ENCODE measurements at regions not wholly inside any gene's neighbourhood (a gene's known extent, or its start where the extent isn't known, plus 50 kb on each side); places are given as distances from the start of the nearest gene placed in this dataset.
A peak's percentile ranks its signal among the peaks of the same experiment; 100 is the strongest.

- CTCF ChIA-PET = no interaction called here
- Histone ChIP-seq H3K4me1 (ENCODE audit: control insufficient read depth in 2 of 2, insufficient read depth in 2 of 2, low read length in 2 of 2) (no peaks in the 10 kb centered on the region), H3K9me3 (ENCODE audit: control insufficient read depth in 2 of 3, low read length in 3 of 3) (no peaks in the 10 kb centered on the region), H3K4me3 (ENCODE audit: low read length) (no peak overlapping the region), H3K36me3 (ENCODE audit: control insufficient read depth in 2 of 3, insufficient read depth in 3 of 3, low read length in 3 of 3) (no peaks in the 10 kb centered on the region), H3K27ac (ENCODE audit: low read depth, low read length) (no peak overlapping the region), H3K27me3 (ENCODE audit: control insufficient read depth in 2 of 2, insufficient read depth in 2 of 2, low read length in 2 of 2) (no peaks in the 10 kb centered on the region)
- intact Hi-C loops (cut with micrococcal nuclease) = no loop called here
- peaks cover 0 to 13% (median 0%) of the 10 kb centered on the region in 5 donors for H3K27me3 Mint-ChIP-seq
- no peaks in the 10 kb centered on the region for H3K36me3 Mint-ChIP-seq
- ATAC-seq = no peak
- no peak overlapping the region for H3K4me3 Mint-ChIP-seq
- DNase-seq = no peak
- no peak overlapping the region for H3K27ac Mint-ChIP-seq
- POLR2A ChIA-PET = no interaction called here
- H3K9me3 Mint-ChIP-seq = peaks cover 0 to 5% (median 0%) of the 10 kb centered on the region in 11 donors
- no peaks in the 10 kb centered on the region for H3K4me1 Mint-ChIP-seq
These were observed 474.2 kb upstream of the FANCL start for GRCh38 chr2:58715344-58715743.

GRCh38 chr2:58714238-58714637 lies 473.1 kb upstream of the FANCL start:
- no peaks in the 10 kb centered on the region for H3K9me3 ChIP-seq (ENCODE audit: control insufficient read depth in 2 of 3, low read length in 3 of 3)
- ChIA-PET POLR2A (no interaction called here), CTCF (no interaction called here)
- Mint-ChIP-seq H3K27me3 (peaks cover 0 to 13% (median 0%) of the 10 kb centered on the region in 5 donors), H3K4me1 (no peaks in the 10 kb centered on the region), H3K4me3 (no peak overlapping the region), H3K36me3 (no peaks in the 10 kb centered on the region), H3K9me3 (peaks cover 0 to 5% (median 0%) of the 10 kb centered on the region in 11 donors), H3K27ac (no peak overlapping the region)
- H3K27me3 ChIP-seq (ENCODE audit: control insufficient read depth in 2 of 2, insufficient read depth in 2 of 2, low read length in 2 of 2) = no peaks in the 10 kb centered on the region
- DNase-seq (no peak), ATAC-seq (no peak)
- H3K4me1 ChIP-seq (ENCODE audit: control insufficient read depth in 2 of 2, insufficient read depth in 2 of 2, low read length in 2 of 2) = no peaks in the 10 kb centered on the region
- no peak overlapping the region for H3K27ac ChIP-seq (ENCODE audit: low read depth, low read length)
- intact Hi-C loops (cut with micrococcal nuclease) = no loop called here
- no peak overlapping the region for H3K4me3 ChIP-seq (ENCODE audit: low read length)
- H3K36me3 ChIP-seq (ENCODE audit: control insufficient read depth in 2 of 3, insufficient read depth in 3 of 3, low read length in 3 of 3) = no peaks in the 10 kb centered on the region

- Mint-ChIP-seq H3K27ac (no peak overlapping the region), H3K27me3 (peaks cover 0 to 5% (median 0%) of the 10 kb centered on the region in 5 donors), H3K36me3 (no peaks in the 10 kb centered on the region), H3K4me1 (no peaks in the 10 kb centered on the region), H3K4me3 (no peak overlapping the region), H3K9me3 (peaks cover 0 to 4% (median 0%) of the 10 kb centered on the region in 11 donors)
- no peak overlapping the region for H3K27ac ChIP-seq (ENCODE audit: low read depth, low read length)
- no peak for DNase-seq
- POLR2A ChIA-PET = no interaction called here
- no peak for ATAC-seq
- no peaks in the 10 kb centered on the region for H3K9me3 ChIP-seq (ENCODE audit: control insufficient read depth in 2 of 3, low read length in 3 of 3)
- no peaks in the 10 kb centered on the region for H3K4me1 ChIP-seq (ENCODE audit: control insufficient read depth in 2 of 2, insufficient read depth in 2 of 2, low read length in 2 of 2)
- no peak overlapping the region for H3K4me3 ChIP-seq (ENCODE audit: low read length)
- CTCF ChIA-PET = no interaction called here
- H3K27me3 ChIP-seq (ENCODE audit: control insufficient read depth in 2 of 2, insufficient read depth in 2 of 2, low read length in 2 of 2) = no peaks in the 10 kb centered on the region
- intact Hi-C loops (cut with micrococcal nuclease) = no loop called here
- no peaks in the 10 kb centered on the region for H3K36me3 ChIP-seq (ENCODE audit: control insufficient read depth in 2 of 3, insufficient read depth in 3 of 3, low read length in 3 of 3)
These were observed 469.7 kb upstream of the FANCL start for GRCh38 chr2:58710795-58711279.

- DNase-seq (no peak), ATAC-seq (no peak)
- Histone ChIP-seq H3K27ac (ENCODE audit: low read depth, low read length) (no peak overlapping the region), H3K4me1 (ENCODE audit: control insufficient read depth in 2 of 2, insufficient read depth in 2 of 2, low read length in 2 of 2) (no peaks in the 10 kb centered on the region), H3K4me3 (ENCODE audit: low read length) (no peak overlapping the region), H3K9me3 (ENCODE audit: control insufficient read depth in 2 of 3, low read length in 3 of 3) (no peaks in the 10 kb centered on the region), H3K27me3 (ENCODE audit: control insufficient read depth in 2 of 2, insufficient read depth in 2 of 2, low read length in 2 of 2) (no peaks in the 10 kb centered on the region), H3K36me3 (ENCODE audit: control insufficient read depth in 2 of 3, insufficient read depth in 3 of 3, low read length in 3 of 3) (no peaks in the 10 kb centered on the region)
- Mint-ChIP-seq H3K36me3 (no peaks in the 10 kb centered on the region), H3K27me3 (peaks cover 0 to 5% (median 0%) of the 10 kb centered on the region in 5 donors), H3K27ac (no peak overlapping the region), H3K4me1 (no peaks in the 10 kb centered on the region), H3K9me3 (peaks cover 0 to 4% (median 0%) of the 10 kb centered on the region in 11 donors), H3K4me3 (no peak overlapping the region)
- intact Hi-C loops (cut with micrococcal nuclease) = no loop called here
- ChIA-PET POLR2A (no interaction called here), CTCF (no interaction called here)
These were observed 468.7 kb upstream of the FANCL start for GRCh38 chr2:58709687-58710354.

DNA sequence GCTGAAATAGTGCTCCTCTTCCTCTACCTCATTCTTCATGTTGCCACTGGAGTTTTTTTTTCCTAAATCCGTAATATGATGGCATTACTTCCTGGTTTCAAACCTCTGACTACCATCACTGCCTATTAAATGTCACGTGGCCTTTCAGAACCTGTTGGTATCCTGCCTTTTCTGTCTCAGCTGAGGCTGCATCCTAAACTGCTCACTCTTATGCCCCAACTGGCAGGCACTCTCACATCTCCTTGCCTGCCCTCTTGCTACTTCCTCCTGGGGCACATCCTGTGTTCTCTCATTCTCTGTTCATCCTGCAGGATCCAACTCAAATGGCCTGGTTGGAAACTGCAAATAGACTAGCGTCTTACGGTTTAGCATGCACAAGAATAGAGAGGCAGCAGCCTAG lies 468.1 kb upstream of the FANCL start:
- intact Hi-C loops (cut with micrococcal nuclease) = no loop called here

GRCh38 chr2:58708565-58708964 lies 467.4 kb upstream of the FANCL start:
- Mint-ChIP-seq H3K27me3 (peaks cover 0 to 5% (median 0%) of the 10 kb centered on the region in 5 donors), H3K36me3 (no peaks in the 10 kb centered on the region), H3K4me3 (no peak overlapping the region), H3K4me1 (no peaks in the 10 kb centered on the region), H3K9me3 (peaks cover 0 to 4% (median 0%) of the 10 kb centered on the region in 11 donors), H3K27ac (no peak overlapping the region)
- Histone ChIP-seq H3K4me1 (ENCODE audit: control insufficient read depth in 2 of 2, insufficient read depth in 2 of 2, low read length in 2 of 2) (no peaks in the 10 kb centered on the region), H3K36me3 (ENCODE audit: control insufficient read depth in 2 of 3, insufficient read depth in 3 of 3, low read length in 3 of 3) (no peaks in the 10 kb centered on the region), H3K27ac (ENCODE audit: low read depth, low read length) (no peak overlapping the region), H3K9me3 (ENCODE audit: control insufficient read depth in 2 of 3, low read length in 3 of 3) (no peaks in the 10 kb centered on the region), H3K4me3 (ENCODE audit: low read length) (no peak overlapping the region), H3K27me3 (ENCODE audit: control insufficient read depth in 2 of 2, insufficient read depth in 2 of 2, low read length in 2 of 2) (no peaks in the 10 kb centered on the region)
- DNase-seq (no peak), ATAC-seq (no peak)
- ChIA-PET POLR2A (no interaction called here), CTCF (no interaction called here)
- intact Hi-C loops (cut with micrococcal nuclease) = no loop called here

More for the DNA sequence above, 468.1 kb upstream of the FANCL start:
- Histone ChIP-seq H3K36me3 (ENCODE audit: control insufficient read depth in 2 of 3, insufficient read depth in 3 of 3, low read length in 3 of 3) (no peaks in the 10 kb centered on the region), H3K9me3 (ENCODE audit: control insufficient read depth in 2 of 3, low read length in 3 of 3) (no peaks in the 10 kb centered on the region), H3K4me1 (ENCODE audit: control insufficient read depth in 2 of 2, insufficient read depth in 2 of 2, low read length in 2 of 2) (no peaks in the 10 kb centered on the region), H3K27ac (ENCODE audit: low read depth, low read length) (no peak overlapping the region), H3K4me3 (ENCODE audit: low read length) (no peak overlapping the region), H3K27me3 (ENCODE audit: control insufficient read depth in 2 of 2, insufficient read depth in 2 of 2, low read length in 2 of 2) (no peaks in the 10 kb centered on the region)
- no peak overlapping the region for H3K4me3 Mint-ChIP-seq
- peak overlapping the region in 1 of 9 donors; percentile 8 for H3K27ac Mint-ChIP-seq
- H3K27me3 Mint-ChIP-seq = peaks cover 0 to 5% (median 0%) of the 10 kb centered on the region in 5 donors
- no peaks in the 10 kb centered on the region for H3K4me1 Mint-ChIP-seq
- ATAC-seq = no peak
- POLR2A ChIA-PET = no interaction called here
- CTCF ChIA-PET = no interaction called here
- H3K36me3 Mint-ChIP-seq = no peaks in the 10 kb centered on the region
- peaks cover 0 to 4% (median 0%) of the 10 kb centered on the region in 11 donors for H3K9me3 Mint-ChIP-seq
- DNase-seq = no peak

DNA sequence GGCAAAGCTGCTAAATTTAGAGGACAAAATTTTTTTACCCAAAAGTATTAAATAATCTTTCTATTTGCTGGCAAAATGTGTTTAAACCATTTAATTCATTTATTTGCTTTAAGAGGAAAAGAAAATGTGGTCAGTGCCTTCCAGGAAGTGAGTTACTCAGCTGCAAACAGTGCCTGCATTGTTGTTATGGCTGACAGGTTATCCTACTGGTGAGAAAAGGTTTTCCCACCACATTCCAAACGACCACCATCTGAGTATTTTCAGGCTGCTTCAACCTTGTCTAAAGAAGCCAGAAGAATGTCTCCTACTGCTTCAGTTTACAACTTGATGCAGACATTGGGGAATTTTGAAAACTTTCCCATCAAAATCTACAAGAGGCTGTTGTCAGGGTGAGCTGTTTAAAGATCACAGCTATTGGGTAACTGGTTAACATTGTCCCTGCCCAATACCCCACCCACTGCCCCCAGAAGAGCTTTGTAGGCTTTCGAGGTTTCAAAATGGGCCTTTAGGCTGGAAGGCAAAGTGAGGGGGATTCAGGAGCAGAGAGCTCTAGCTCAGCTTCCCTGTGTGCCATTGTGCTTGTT lies 461.3 kb upstream of the FANCL start:
- POLR2A ChIA-PET = no interaction called here
- ATAC-seq = no peak
- intact Hi-C loops (cut with micrococcal nuclease) = no loop called here
- H3K27ac ChIP-seq (ENCODE audit: low read depth, low read length) = no peak overlapping the region
- no peaks in the 10 kb centered on the region for H3K36me3 ChIP-seq (ENCODE audit: control insufficient read depth in 2 of 3, insufficient read depth in 3 of 3, low read length in 3 of 3)
- no peaks in the 10 kb centered on the region for H3K4me1 ChIP-seq (ENCODE audit: control insufficient read depth in 2 of 2, insufficient read depth in 2 of 2, low read length in 2 of 2)
- Mint-ChIP-seq H3K4me1 (peaks cover 0 to 2% (median 0%) of the 10 kb centered on the region in 7 donors), H3K27me3 (peaks cover 0 to 5% (median 0%) of the 10 kb centered on the region in 5 donors), H3K4me3 (no peak overlapping the region), H3K36me3 (no peaks in the 10 kb centered on the region), H3K27ac (no peak overlapping the region), H3K9me3 (peaks cover 0 to 4% (median 0%) of the 10 kb centered on the region in 11 donors)
- no peaks in the 10 kb centered on the region for H3K9me3 ChIP-seq (ENCODE audit: control insufficient read depth in 2 of 3, low read length in 3 of 3)
- H3K4me3 ChIP-seq (ENCODE audit: low read length) = no peak overlapping the region
- CTCF ChIA-PET = no interaction called here
- no peaks in the 10 kb centered on the region for H3K27me3 ChIP-seq (ENCODE audit: control insufficient read depth in 2 of 2, insufficient read depth in 2 of 2, low read length in 2 of 2)
- no peak for DNase-seq

Measured in naive thymus-derived CD4-positive, alpha-beta T cell (primary cell).